AG04449 (cell line): ENCODE measurements at regions not wholly inside any gene's neighbourhood (a gene's known extent, or its start where the extent isn't known, plus 50 kb on each side); places are given as distances from the start of the nearest gene placed in this dataset.

Experiments used
- CTCF ChIA-PET: fragments of 350-600 bp; formaldehyde crosslinking; extraction: SDS; loops from one replicate; lab custom pipeline; 2021; ENCODE audit warnings: antibody characterized with exemption; lab: Yijun Ruan, JAX
- POLR2A ChIA-PET: fragments of 400-600, 350-600 bp; formaldehyde crosslinking; extraction: SDS; loops from one replicate; lab custom pipeline; 2020; ENCODE audit warnings: antibody characterized with exemption, inconsistent platforms; lab: Yijun Ruan, JAX
- DNase-seq: peaks from one replicate; pipeline ENCODE4 v3.0.0-alpha.2; 2010; ENCODE audit warnings: low read depth, low spot score
- H3K4me3 ChIP-seq: 2 replicates; pipeline ENCODE4 v1.5.1; 2011; ENCODE audit warnings: low read depth, mild to moderate bottlenecking, control low read depth, low read length
- TF ChIP-seq, protein P1 (sequence below): IDR thresholded peaks from one replicate; pipeline ENCODE4 v1.5.1; 2011; ENCODE audit warnings: mild to moderate bottlenecking, moderate library complexity, low read length, control low read depth, inconsistent platforms; ENCODE audit not compliant: insufficient read depth; ENCODE audit errors: missing control alignments

DNA sequence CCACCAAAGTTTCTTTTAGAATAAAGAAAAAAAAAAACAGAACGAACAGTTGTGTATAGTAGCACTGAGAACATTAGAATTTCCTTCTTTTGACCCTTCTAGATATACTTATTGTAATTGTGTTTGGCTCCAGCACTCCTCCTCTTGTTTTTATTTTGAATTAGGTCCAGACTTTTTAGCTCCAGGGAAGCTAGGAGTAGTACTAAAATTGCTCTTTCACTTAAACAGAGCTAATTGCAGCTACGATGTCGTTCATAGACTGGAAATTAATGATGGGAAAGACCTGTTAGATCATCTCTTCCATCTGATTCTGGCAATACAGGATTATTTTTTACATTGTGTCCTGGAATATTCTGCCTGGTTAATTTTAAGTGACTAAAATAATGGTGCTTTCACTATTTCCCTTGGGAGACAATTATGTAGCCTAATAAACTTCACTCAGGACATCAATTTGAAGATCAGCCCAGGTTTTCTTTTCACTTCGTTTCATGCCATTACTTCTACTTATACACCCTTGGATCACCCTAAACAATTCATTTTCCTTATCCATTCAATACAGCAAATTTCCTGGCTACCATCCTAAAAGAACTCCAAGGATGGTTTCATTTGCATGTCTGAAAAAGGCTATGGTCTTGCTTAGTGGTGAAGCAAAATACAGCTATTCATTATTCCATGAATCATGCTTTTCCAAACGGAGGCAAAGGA, 480.8 kb upstream of the TECRL start:
- DNase-seq, result no peak
- ChIA-PET CTCF (no interaction called here), POLR2A (no interaction called here)
- no peak overlapping the region for H3K4me3 ChIP-seq
- TF ChIP-seq, protein P1, sequence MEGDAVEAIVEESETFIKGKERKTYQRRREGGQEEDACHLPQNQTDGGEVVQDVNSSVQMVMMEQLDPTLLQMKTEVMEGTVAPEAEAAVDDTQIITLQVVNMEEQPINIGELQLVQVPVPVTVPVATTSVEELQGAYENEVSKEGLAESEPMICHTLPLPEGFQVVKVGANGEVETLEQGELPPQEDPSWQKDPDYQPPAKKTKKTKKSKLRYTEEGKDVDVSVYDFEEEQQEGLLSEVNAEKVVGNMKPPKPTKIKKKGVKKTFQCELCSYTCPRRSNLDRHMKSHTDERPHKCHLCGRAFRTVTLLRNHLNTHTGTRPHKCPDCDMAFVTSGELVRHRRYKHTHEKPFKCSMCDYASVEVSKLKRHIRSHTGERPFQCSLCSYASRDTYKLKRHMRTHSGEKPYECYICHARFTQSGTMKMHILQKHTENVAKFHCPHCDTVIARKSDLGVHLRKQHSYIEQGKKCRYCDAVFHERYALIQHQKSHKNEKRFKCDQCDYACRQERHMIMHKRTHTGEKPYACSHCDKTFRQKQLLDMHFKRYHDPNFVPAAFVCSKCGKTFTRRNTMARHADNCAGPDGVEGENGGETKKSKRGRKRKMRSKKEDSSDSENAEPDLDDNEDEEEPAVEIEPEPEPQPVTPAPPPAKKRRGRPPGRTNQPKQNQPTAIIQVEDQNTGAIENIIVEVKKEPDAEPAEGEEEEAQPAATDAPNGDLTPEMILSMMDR, result no peak

DNA sequence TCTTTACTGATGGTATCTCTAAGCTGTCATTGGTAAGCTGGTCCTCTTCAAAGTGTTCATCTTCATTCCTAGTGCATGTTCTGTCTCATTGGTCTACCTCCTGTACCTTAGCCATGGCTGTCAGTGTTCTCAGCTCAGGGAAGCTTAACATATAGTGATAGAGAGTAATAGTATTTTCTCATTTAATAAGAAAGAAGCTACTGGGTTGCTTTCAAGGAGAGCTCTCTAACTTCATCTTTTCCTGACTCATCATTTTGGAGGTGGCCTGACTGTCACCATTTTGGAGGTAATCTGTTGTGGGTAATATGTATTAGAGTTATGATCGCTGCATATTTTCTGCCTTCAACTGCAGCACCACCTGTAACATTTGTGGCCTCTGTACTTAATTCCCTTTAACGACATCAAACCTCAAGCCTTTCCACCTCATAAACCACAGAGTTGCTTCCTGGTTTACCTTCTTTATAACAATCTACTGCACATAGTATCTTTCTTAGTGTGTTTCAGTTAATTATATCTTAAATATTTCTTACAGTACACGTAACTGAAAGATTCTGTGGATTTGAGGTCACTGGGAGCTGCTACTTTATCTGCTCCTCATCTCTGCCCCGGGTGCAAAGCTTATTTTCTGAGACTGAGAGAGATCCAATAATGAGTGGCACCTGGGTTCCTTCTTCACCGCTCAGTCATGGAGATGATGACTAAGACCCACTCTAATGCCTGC, 474.0 kb upstream of the TECRL start:
- no peak for DNase-seq
- H3K4me3 ChIP-seq, result no peak overlapping the region
- TF ChIP-seq, protein P1, result no peak
- ChIA-PET CTCF (no interaction called here), POLR2A (no interaction called here)

DNA sequence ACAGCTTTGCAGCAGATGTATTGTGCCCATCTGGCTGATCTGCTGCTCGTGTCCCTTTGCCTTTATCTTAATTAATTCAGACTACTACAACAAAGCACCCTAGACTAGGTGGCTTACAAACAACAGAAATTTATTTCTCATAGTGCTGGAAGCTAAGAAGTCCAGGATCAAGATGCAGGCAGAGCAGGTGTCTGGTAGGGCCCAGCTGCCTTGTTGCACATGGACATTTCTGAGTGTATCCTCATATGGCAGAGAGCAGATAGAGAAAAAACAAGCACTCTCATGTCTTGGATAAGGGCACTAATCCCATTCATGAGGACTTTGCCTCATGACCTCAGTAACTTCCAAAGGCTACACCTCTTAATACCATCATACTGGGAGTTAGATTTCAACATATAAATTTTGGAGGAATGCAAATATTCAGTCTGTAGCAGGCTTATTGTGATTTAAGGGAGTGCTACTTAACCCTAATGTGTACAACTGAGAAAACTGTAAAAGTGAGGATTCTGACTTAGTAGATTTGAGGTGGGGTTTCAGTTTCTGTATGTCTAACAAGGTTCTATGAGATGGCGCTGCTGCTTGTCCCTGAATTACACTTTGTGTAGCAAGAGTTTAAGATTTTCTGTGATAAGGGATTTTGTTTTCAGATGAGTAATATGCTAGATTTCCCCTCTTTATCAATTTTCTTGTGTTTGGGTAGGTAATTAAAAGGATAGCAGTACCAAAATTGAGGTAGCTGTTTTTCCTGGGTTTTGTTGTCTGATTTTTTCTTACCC, 473.2 kb upstream of the TECRL start:
- DNase-seq, result no peak
- TF ChIP-seq, protein P1, result no peak
- H3K4me3 ChIP-seq, result no peak overlapping the region
- POLR2A ChIA-PET, result no interaction called here
- CTCF ChIA-PET, result no interaction called here

DNA sequence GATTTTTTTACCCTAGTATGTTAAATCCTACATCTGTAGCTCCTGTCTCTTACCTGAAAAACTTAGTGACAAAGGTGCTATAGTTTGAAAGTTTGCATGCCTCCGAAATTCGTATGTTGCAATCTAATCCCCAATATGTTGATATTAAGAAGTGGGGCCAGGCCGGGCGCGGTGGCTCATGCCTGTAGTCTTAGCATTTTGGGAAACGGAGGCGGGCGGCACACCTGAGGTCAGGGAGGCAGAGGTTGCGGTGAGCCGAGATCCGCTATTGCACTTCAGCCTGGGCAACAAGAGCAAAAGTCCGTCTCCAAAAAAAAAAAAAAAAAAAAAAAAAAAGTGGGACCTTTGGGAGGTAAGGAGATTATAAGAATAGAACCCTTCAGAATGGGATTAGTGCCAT, 471.3 kb upstream of the TECRL start:
- TF ChIP-seq, protein P1, result no peak
- no peak for DNase-seq
- ChIA-PET CTCF (no interaction called here), POLR2A (no interaction called here)
- no peak overlapping the region for H3K4me3 ChIP-seq

DNA sequence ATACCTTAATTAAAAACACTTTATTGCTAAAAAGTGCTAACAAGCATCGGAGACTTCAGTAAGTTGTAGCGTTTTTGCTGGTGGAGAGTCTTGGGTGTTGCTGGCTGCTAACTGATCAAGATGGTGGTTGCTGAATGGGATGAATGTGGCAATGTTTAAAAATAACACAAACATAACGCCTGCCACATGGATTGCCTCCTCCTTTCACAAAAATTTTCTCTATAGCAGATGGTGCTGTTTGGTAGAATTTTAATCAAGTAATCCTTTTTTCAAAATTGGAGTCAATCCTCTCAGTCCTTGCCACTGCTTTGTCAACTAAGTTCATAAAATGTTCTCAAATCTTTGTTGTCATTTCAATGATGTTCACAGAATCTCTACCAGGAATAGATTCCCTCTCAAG, 466.8 kb upstream of the TECRL start:
- CTCF ChIA-PET, result no interaction called here
- DNase-seq, result no peak
- TF ChIP-seq, protein P1, result no peak
- POLR2A ChIA-PET, result no interaction called here
- no peak overlapping the region for H3K4me3 ChIP-seq

DNA sequence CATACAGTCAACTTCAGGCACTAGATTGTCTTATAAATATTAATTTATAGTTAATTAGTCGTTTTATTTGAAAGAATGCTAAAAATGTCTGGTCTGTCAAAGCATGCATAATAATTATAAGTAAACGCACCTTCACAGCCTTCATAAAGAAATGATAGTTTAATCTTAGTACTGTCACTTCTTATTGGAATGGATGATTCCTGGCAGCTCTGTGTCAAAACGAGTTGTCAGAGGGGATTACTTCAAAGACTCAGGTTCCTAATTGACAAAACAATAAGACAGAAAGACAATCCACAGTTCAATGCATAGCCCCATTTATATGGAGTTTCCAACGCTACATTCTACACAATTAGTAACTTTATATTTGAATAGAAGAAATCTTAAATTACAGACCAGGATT, 461.3 kb upstream of the TECRL start:
- TF ChIP-seq, protein P1, result no peak
- no peak for DNase-seq
- CTCF ChIA-PET, result no interaction called here

More for the DNA sequence above, 461.3 kb upstream of the TECRL start:
- POLR2A ChIA-PET, result no interaction called here
- no peak overlapping the region for H3K4me3 ChIP-seq
